Osteocyte (in vitro differentiated cells): ENCODE measurements at regions not wholly inside any gene's neighbourhood (a gene's known extent, or its start where the extent isn't known, plus 50 kb on each side); places are given as distances from the start of the nearest gene placed in this dataset.

Experiments
- DNase-seq: peaks from one replicate; pipeline ENCODE4 v3.0.0; 2021; ENCODE audit warnings: mixed read lengths; ENCODE audit not compliant: unreplicated experiment; ENCODE audit errors: extremely low spot score
- H3K27ac Mint-ChIP-seq: one replicate; pipeline ENCODE4 v1.8.0; 2021; ENCODE audit warnings: mild to moderate bottlenecking, mixed read lengths; ENCODE audit not compliant: unreplicated experiment
- H3K27me3 Mint-ChIP-seq: one replicate; pipeline ENCODE4 v1.8.0; 2021; ENCODE audit warnings: mixed read lengths; ENCODE audit not compliant: unreplicated experiment
- H3K36me3 Mint-ChIP-seq: one replicate; pipeline ENCODE4 v1.8.0; 2021; ENCODE audit warnings: mixed read lengths; ENCODE audit not compliant: unreplicated experiment
- H3K4me1 Mint-ChIP-seq: one replicate; pipeline ENCODE4 v1.8.0; 2021; ENCODE audit warnings: mixed read lengths; ENCODE audit not compliant: unreplicated experiment
- H3K4me3 Mint-ChIP-seq: one replicate; pipeline ENCODE4 v1.8.0; 2021; ENCODE audit warnings: mild to moderate bottlenecking, moderate library complexity, mixed read lengths; ENCODE audit not compliant: unreplicated experiment
- H3K9me3 Mint-ChIP-seq: one replicate; pipeline ENCODE4 v1.8.0; 2021; ENCODE audit warnings: mixed read lengths; ENCODE audit not compliant: unreplicated experiment
- TF ChIP-seq, protein P1 (sequence below): fragments of 200-600 bp; sonication (generic); IDR thresholded peaks from 2 replicates; pipeline ENCODE4 v1.5.0; 2021; ENCODE audit warnings: antibody characterized with exemption, mild to moderate bottlenecking, moderate library complexity

DNA sequence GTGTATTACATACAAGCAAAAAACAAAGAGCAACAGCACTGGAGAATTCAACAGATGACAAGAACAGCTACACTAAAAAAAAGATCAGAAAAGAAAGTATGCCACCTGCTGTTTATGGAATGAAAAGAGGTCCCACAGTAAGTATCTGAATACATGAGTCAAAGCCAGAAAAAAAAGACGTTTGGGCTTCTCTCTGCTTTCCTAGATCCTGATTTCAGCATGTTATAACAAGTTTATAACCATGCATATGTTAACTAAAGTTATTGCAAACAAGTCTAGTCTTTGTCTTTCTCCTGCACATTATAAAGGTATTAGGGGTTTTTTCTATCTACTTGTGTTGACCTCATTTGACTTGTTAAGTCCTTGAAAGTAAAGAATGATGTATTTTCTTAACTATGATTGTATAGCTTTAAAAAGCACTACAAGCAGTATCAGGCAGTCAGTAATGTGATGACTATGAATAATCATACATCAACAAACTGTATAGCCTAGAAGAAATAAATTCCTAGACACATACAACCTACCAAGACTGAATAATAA, 108.5 kb upstream of the COL5A2 start:
- no peak for DNase-seq
- TF ChIP-seq, protein P1, sequence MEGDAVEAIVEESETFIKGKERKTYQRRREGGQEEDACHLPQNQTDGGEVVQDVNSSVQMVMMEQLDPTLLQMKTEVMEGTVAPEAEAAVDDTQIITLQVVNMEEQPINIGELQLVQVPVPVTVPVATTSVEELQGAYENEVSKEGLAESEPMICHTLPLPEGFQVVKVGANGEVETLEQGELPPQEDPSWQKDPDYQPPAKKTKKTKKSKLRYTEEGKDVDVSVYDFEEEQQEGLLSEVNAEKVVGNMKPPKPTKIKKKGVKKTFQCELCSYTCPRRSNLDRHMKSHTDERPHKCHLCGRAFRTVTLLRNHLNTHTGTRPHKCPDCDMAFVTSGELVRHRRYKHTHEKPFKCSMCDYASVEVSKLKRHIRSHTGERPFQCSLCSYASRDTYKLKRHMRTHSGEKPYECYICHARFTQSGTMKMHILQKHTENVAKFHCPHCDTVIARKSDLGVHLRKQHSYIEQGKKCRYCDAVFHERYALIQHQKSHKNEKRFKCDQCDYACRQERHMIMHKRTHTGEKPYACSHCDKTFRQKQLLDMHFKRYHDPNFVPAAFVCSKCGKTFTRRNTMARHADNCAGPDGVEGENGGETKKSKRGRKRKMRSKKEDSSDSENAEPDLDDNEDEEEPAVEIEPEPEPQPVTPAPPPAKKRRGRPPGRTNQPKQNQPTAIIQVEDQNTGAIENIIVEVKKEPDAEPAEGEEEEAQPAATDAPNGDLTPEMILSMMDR: peak; percentile 67
- Mint-ChIP-seq H3K9me3 (peaks cover 7% of the 10 kb centered on the region), H3K27me3 (no peaks in the 10 kb centered on the region), H3K4me1 (peaks cover 62% of the 10 kb centered on the region), H3K4me3 (peak overlapping the region; percentile 50), H3K27ac (peak overlapping the region; percentile 94), H3K36me3 (peaks cover 3% of the 10 kb centered on the region)

DNA sequence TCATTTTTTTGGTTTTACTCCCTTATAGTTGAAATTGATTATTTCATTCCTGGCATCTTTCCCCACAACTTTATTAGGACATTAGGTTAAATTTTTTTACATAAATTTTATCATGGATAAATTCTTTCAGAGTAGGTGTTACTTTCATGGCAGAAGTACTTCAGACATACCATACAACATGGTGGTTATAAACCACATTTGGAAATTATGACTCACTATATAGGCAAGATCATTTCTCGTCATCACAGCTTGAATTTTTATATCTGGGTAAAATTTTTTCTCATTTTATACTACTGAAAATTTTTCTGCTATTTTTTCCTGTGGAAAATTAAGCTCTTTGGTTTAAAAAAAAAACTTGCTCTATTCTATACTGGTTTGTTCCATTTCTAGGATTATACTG, 111.9 kb upstream of the COL5A2 start:
- Mint-ChIP-seq H3K4me1 (peaks cover 56% of the 10 kb centered on the region), H3K9me3 (peaks cover 12% of the 10 kb centered on the region), H3K27ac (peak overlapping the region; percentile 56), H3K36me3 (peaks cover 5% of the 10 kb centered on the region), H3K27me3 (no peaks in the 10 kb centered on the region), H3K4me3 (no peak overlapping the region)
- DNase-seq: no peak
- TF ChIP-seq, protein P1: no peak

DNA sequence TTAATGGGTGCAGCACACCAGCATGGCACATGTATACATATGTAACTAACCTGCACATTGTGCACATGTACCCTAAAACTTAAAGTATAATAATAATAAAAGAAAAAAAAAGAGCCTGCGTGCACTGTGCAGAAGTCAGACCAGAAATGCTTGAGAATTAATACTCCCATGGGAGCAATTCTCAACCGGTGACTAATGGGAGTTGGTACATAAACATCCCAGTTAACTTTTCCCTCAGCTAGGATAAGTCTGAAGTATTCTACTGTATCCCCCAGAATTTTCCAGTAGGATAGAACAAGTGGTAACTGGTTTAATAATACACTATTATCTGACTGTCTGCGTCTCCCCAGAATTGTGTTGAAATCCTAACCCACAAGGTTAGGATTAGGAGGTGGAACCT, 113.6 kb upstream of the COL5A2 start:
- TF ChIP-seq, protein P1: no peak
- DNase-seq: no peak
- Mint-ChIP-seq H3K36me3 (peaks cover 5% of the 10 kb centered on the region), H3K27ac (peak overlapping the region; percentile 32), H3K4me3 (no peak overlapping the region), H3K9me3 (peaks cover 12% of the 10 kb centered on the region), H3K4me1 (peaks cover 55% of the 10 kb centered on the region), H3K27me3 (no peaks in the 10 kb centered on the region)

DNA sequence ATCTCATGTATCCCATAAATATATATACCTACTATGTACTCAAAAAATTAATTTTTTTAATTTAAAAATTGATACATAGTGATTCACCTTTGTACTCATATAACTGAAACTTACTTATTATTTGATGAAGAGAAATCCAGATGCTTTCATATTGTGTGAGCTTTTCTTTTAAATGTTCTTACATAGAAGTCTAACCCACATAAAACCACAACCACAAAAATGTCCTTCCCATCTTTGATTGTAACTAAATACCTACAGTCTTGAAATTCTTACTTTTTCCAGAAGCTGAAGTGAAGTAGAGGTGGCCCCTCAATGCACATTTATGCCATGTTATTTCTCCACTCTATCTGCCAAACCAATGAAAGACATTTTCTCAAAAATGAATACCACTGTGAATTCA, 117.9 kb upstream of the COL5A2 start:
- Mint-ChIP-seq H3K27ac (peak overlapping the region; percentile 73), H3K4me3 (no peak overlapping the region), H3K36me3 (peaks cover 2% of the 10 kb centered on the region), H3K4me1 (peaks cover 50% of the 10 kb centered on the region), H3K27me3 (no peaks in the 10 kb centered on the region), H3K9me3 (peaks cover 6% of the 10 kb centered on the region)
- TF ChIP-seq, protein P1: no peak
- no peak for DNase-seq

DNA sequence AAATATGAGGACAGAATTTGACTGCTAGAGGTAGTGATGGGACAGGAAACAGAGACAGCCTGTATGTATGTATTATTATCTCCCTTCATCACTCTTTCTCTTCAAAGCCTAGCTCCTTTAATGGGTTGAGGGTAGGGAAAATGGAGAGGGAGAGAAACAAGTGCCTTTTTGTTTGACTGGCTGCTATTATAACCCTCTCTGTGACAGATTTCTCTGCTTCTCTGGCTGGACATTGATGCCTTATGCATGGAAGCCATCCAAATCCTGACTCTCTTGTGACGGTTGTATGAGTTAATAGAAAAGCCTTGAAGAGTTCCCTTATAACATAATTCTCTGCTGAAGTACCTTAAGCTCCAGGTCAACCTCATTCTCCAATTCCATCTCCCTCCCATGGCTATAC, 118.5 kb upstream of the COL5A2 start:
- no peak for DNase-seq
- TF ChIP-seq, protein P1: no peak
- peaks cover 6% of the 10 kb centered on the region for H3K9me3 Mint-ChIP-seq
- no peaks in the 10 kb centered on the region for H3K27me3 Mint-ChIP-seq
- H3K4me1 Mint-ChIP-seq: peaks cover 50% of the 10 kb centered on the region
- peak overlapping the region; percentile 73 for H3K27ac Mint-ChIP-seq
- H3K36me3 Mint-ChIP-seq: peaks cover 2% of the 10 kb centered on the region
- no peak overlapping the region for H3K4me3 Mint-ChIP-seq
